Heart left ventricle (tissue), 13 donors: ENCODE measurements at regions not wholly inside any gene's neighbourhood (a gene's known extent, or its start where the extent isn't known, plus 50 kb on each side); places are given as distances from the start of the nearest gene placed in this dataset.

Experiments
- POLR2A ChIP-seq, 2 donors: fragments of 450-650 bp; IDR thresholded peaks; one replicate each; pipeline ENCODE4 v1.6.1; 2017; ENCODE audit warnings: antibody characterized with exemption in 2 of 2, mild to moderate bottlenecking in 2 of 2, moderate library complexity in 2 of 2
- TF ChIP-seq, protein P1 (sequence below), 12 donors: fragments of 200-600 bp; sonication (generic) in 4 of 12; IDR thresholded peaks; one replicate each; pipeline versions ENCODE4 v1.5.0 to v1.8.0; 2018 to 2022; ENCODE audit warnings: antibody characterized with exemption in 12 of 12, mild to moderate bottlenecking in 5 of 12
- donor health status: ischemic (EF 13 %, LVEDD 7.1; RV severe dilation, severe dysfunction).
- donor health status: DM: no; HTN: yes; CAD: no.
- donor health status: DM: no; HTN: no; CAD: no.
- donor health status: ischemic (EF 25% LVEDD 6.9; RV normal size, moderate dysfunction).
- donor health status: ischemic (EF 25% LVEDD 5.7; RV mildly dilated, moderate dysfunction).
- donor health status: ischemic (EF 35%, LVEDD 5.7; RV mildly dilated, moderate dysfunction).
- donor health status: nonischemic (EF 11% LVEDD 7.7; RV severe dilation, severe dysfunction).
- donor health status: DM: yes; HTN: yes; CAD: no.
- donor health status: PGD.
- donor health status: ischemic (EF 29% LVEDD 5.4; RV normal size, mild dysfunction).
- donor health status: nonischemic (EF 23%, LVEDD 6.1; RV moderate dilation, normal function).

DNA sequence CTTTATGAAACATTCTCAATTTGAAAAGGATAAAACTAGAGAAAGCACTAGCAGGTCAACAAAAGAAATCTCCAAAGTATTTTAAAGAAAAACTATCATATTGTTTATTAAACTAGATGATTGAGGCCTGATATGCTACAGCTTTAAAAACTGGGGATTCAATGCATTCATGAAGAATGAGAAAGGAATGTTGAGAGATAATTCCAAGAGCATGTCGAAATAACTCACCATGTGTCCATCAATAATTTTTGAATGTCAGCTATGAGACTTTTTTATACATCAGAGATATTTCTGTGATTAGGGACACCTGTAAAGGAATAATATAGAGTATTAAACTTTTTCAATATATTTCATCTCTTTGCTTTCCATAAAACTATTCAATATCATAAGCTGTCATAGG is 376.9 kb upstream of the REG3G start:
- TF ChIP-seq, protein P1, sequence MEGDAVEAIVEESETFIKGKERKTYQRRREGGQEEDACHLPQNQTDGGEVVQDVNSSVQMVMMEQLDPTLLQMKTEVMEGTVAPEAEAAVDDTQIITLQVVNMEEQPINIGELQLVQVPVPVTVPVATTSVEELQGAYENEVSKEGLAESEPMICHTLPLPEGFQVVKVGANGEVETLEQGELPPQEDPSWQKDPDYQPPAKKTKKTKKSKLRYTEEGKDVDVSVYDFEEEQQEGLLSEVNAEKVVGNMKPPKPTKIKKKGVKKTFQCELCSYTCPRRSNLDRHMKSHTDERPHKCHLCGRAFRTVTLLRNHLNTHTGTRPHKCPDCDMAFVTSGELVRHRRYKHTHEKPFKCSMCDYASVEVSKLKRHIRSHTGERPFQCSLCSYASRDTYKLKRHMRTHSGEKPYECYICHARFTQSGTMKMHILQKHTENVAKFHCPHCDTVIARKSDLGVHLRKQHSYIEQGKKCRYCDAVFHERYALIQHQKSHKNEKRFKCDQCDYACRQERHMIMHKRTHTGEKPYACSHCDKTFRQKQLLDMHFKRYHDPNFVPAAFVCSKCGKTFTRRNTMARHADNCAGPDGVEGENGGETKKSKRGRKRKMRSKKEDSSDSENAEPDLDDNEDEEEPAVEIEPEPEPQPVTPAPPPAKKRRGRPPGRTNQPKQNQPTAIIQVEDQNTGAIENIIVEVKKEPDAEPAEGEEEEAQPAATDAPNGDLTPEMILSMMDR (IDR thresholded peaks at IDR 0.05), result no peak
- TF ChIP-seq POLR2A (IDR thresholded peaks at IDR 0.05), result no peak
